Effector memory CD4-positive, alpha-beta T cell (primary cell): ENCODE measurements at regions not wholly inside any gene's neighbourhood (a gene's known extent, or its start where the extent isn't known, plus 50 kb on each side); places are given as distances from the start of the nearest gene placed in this dataset.
"Not testable (repeated sequence)": the region's sequence is repeated elsewhere in the genome, so short reads cannot be mapped to it uniquely, and the experiment has no call there.

Source experiments
- DNase-seq, 3 donors: peaks; one replicate each; pipeline ENCODE4 v3.0.0-alpha.2; 2020
- H3K27ac ChIP-seq: 2 replicates; pipeline ENCODE4 v1.7.0; 2013; ENCODE audit warnings: mild to moderate bottlenecking, low read length, moderate library complexity; ENCODE audit not compliant: insufficient read depth, poor library complexity, severe bottlenecking
- H3K27me3 ChIP-seq: replicated peaks from 2 replicates; pipeline ENCODE4 v1.7.0; 2013; ENCODE audit warnings: mild to moderate bottlenecking, low read length; ENCODE audit not compliant: insufficient read depth, control insufficient read depth, poor library complexity, severe bottlenecking
- H3K36me3 ChIP-seq: 2 replicates; pipeline ENCODE4 v1.7.0; 2013; ENCODE audit warnings: mild to moderate bottlenecking, low read length, moderate library complexity; ENCODE audit not compliant: control insufficient read depth, insufficient read depth
- H3K4me1 ChIP-seq: 2 replicates; pipeline ENCODE4 v1.7.0; 2013; ENCODE audit warnings: low read length, mild to moderate bottlenecking; ENCODE audit not compliant: control insufficient read depth, insufficient read depth, poor library complexity, severe bottlenecking
- H3K4me3 ChIP-seq: 2 replicates; pipeline ENCODE4 v1.7.0; 2013; ENCODE audit warnings: low read length, low read depth, mild to moderate bottlenecking; ENCODE audit not compliant: insufficient read depth, poor library complexity, severe bottlenecking
- H3K9me3 ChIP-seq: 2 replicates; pipeline ENCODE4 v1.7.0; 2013; ENCODE audit warnings: mild to moderate bottlenecking, low read length, moderate library complexity; ENCODE audit not compliant: control insufficient read depth

- no peak overlapping the region for H3K4me3 ChIP-seq
- H3K4me1 ChIP-seq, result no peaks in the 10 kb centered on the region
- H3K27me3 ChIP-seq, result no peaks in the 10 kb centered on the region
- H3K27ac ChIP-seq, result no peak overlapping the region
- no peaks in the 10 kb centered on the region for H3K9me3 ChIP-seq
- no peak for DNase-seq
- no peaks in the 10 kb centered on the region for H3K36me3 ChIP-seq
Observed at GRCh38 chr2:111522231-111522768, 361.7 kb downstream of the ANAPC1 start.

- H3K4me1 ChIP-seq, result no peaks in the 10 kb centered on the region
- no peaks in the 10 kb centered on the region for H3K9me3 ChIP-seq
- H3K36me3 ChIP-seq, result no peaks in the 10 kb centered on the region
- no peak overlapping the region for H3K4me3 ChIP-seq
- no peaks in the 10 kb centered on the region for H3K27me3 ChIP-seq
- no peak overlapping the region for H3K27ac ChIP-seq
- no peak for DNase-seq
Observed at GRCh38 chr2:111523009-111523408, 361.0 kb downstream of the ANAPC1 start.

- H3K4me1 ChIP-seq, H3K4me3 ChIP-seq, H3K27me3 ChIP-seq, H3K27ac ChIP-seq, DNase-seq, H3K9me3 ChIP-seq, H3K36me3 ChIP-seq: not testable (repeated sequence)
Observed at GRCh38 chr2:111525026-111525425, 359.0 kb downstream of the ANAPC1 start.

GRCh38 chr2:111526041-111526639, 357.9 kb downstream of the ANAPC1 start:
- H3K27me3 ChIP-seq, H3K36me3 ChIP-seq, DNase-seq, H3K27ac ChIP-seq, H3K4me3 ChIP-seq, H3K9me3 ChIP-seq, H3K4me1 ChIP-seq: not testable (repeated sequence)

- H3K9me3 ChIP-seq, DNase-seq, H3K27me3 ChIP-seq: not testable (repeated sequence)
Observed at GRCh38 chr2:111527707-111528400, 356.1 kb downstream of the ANAPC1 start.

GRCh38 chr2:111529022-111529421, 355.0 kb downstream of the ANAPC1 start:
- H3K4me1 ChIP-seq, H3K4me3 ChIP-seq, H3K27me3 ChIP-seq: not testable (repeated sequence)

More at GRCh38 chr2:111527707-111528400, 356.1 kb downstream of the ANAPC1 start:
- not testable (repeated sequence) for H3K4me1 ChIP-seq, H3K36me3 ChIP-seq, H3K27ac ChIP-seq, H3K4me3 ChIP-seq

GRCh38 chr2:111530239-111530965, 353.6 kb downstream of the ANAPC1 start:
- not testable (repeated sequence) for H3K4me1 ChIP-seq, DNase-seq, H3K36me3 ChIP-seq

More at GRCh38 chr2:111529022-111529421, 355.0 kb downstream of the ANAPC1 start:
- not testable (repeated sequence) for H3K27ac ChIP-seq, DNase-seq, H3K36me3 ChIP-seq, H3K9me3 ChIP-seq

GRCh38 chr2:111532682-111533556, 351.1 kb downstream of the ANAPC1 start:
- DNase-seq, H3K4me1 ChIP-seq, H3K27me3 ChIP-seq, H3K36me3 ChIP-seq, H3K4me3 ChIP-seq, H3K27ac ChIP-seq, H3K9me3 ChIP-seq: not testable (repeated sequence)

More at GRCh38 chr2:111530239-111530965, 353.6 kb downstream of the ANAPC1 start:
- H3K4me3 ChIP-seq, H3K9me3 ChIP-seq, H3K27ac ChIP-seq, H3K27me3 ChIP-seq: not testable (repeated sequence)

GRCh38 chr2:111533557-111534247, 350.3 kb downstream of the ANAPC1 start:
- not testable (repeated sequence) for DNase-seq, H3K4me3 ChIP-seq, H3K36me3 ChIP-seq, H3K4me1 ChIP-seq, H3K27ac ChIP-seq, H3K9me3 ChIP-seq, H3K27me3 ChIP-seq
